CD1c-positive myeloid dendritic cell (primary cell): ENCODE measurements at regions not wholly inside any gene's neighbourhood (a gene's known extent, or its start where the extent isn't known, plus 50 kb on each side); places are given as distances from the start of the nearest gene placed in this dataset.
"Not testable (repeated sequence)": the region's sequence is repeated elsewhere in the genome, so short reads cannot be mapped to it uniquely, and the experiment has no call there.

ENCODE experiments used
- DNase-seq: peaks from one replicate; pipeline ENCODE4 v3.0.0-alpha.2; 2016; ENCODE audit errors: extremely low spot score

- no peak for DNase-seq
Observed at GRCh38 chr4:42284030-42284429, 113.3 kb upstream of the SHISA3 start.

GRCh38 chr4:42288876-42289275 lies 108.4 kb upstream of the SHISA3 start:
- not testable (repeated sequence) for DNase-seq

- not testable (repeated sequence) for DNase-seq
Observed at GRCh38 chr4:42292192-42292591, 105.1 kb upstream of the SHISA3 start.

- no peak for DNase-seq
Observed at GRCh38 chr4:42293967-42294813, 103.1 kb upstream of the SHISA3 start.

- DNase-seq, result no peak
Observed at GRCh38 chr4:42296196-42296595, 101.1 kb upstream of the SHISA3 start.

GRCh38 chr4:42302348-42302747 lies 94.9 kb upstream of the SHISA3 start:
- DNase-seq, result no peak

- no peak for DNase-seq
Observed at GRCh38 chr4:42306221-42307109, 90.8 kb upstream of the SHISA3 start.

- no peak for DNase-seq
Observed at GRCh38 chr4:42308247-42308646, 89.0 kb upstream of the SHISA3 start.

GRCh38 chr4:42309361-42310260 lies 87.7 kb upstream of the SHISA3 start:
- DNase-seq, result no peak

GRCh38 chr4:42310358-42310757 lies 86.9 kb upstream of the SHISA3 start:
- no peak for DNase-seq

GRCh38 chr4:42310806-42311205 lies 86.5 kb upstream of the SHISA3 start:
- DNase-seq, result no peak

- no peak for DNase-seq
Observed at GRCh38 chr4:42311591-42311990, 85.7 kb upstream of the SHISA3 start.

GRCh38 chr4:42313420-42313819 lies 83.9 kb upstream of the SHISA3 start:
- not testable (repeated sequence) for DNase-seq

GRCh38 chr4:42313872-42314271 lies 83.4 kb upstream of the SHISA3 start:
- no peak for DNase-seq

- no peak for DNase-seq
Observed at GRCh38 chr4:42315231-42315630, 82.1 kb upstream of the SHISA3 start.

- DNase-seq, result no peak
Observed at GRCh38 chr4:42320822-42321388, 76.4 kb upstream of the SHISA3 start.

GRCh38 chr4:42326040-42326439 lies 71.2 kb upstream of the SHISA3 start:
- no peak for DNase-seq

- DNase-seq, result no peak
Observed at GRCh38 chr4:42326524-42326923, 70.8 kb upstream of the SHISA3 start.

GRCh38 chr4:42327323-42327722 lies 70.0 kb upstream of the SHISA3 start:
- DNase-seq, result no peak

- DNase-seq, result no peak
Observed at GRCh38 chr4:42328978-42329377, 68.3 kb upstream of the SHISA3 start.

- no peak for DNase-seq
Observed at GRCh38 chr4:42329421-42329820, 67.9 kb upstream of the SHISA3 start.
